ENCODE measurements at regions not wholly inside any gene's neighbourhood (a gene's known extent, or its start where the extent isn't known, plus 50 kb on each side); places are given as distances from the start of the nearest gene placed in this dataset.

- TF ChIP-seq CTCF (IDR thresholded peaks at IDR 0.05; ENCODE audit: control extremely low read depth, extremely low read depth, low read depth, missing control alignments): no peak
- DNase-seq (ENCODE audit: extremely low spot score): no peak
- ChIA-PET POLR2A (no interaction called here), CTCF (no interaction called here)
These were observed 150.2 kb downstream of the CDC14C start for GRCh38 chr7:49074538-49074937.

- DNase-seq (ENCODE audit: extremely low spot score): no peak
- CTCF ChIA-PET: interaction anchor here (1.7 kb wide), 1 partner anchor 9 kb away, joined by 4 read pairs; no protein-coding TSS in a partner anchor
- no peak for TF ChIP-seq CTCF (IDR thresholded peaks at IDR 0.05; ENCODE audit: control extremely low read depth, extremely low read depth, low read depth, missing control alignments)
- POLR2A ChIA-PET: no interaction called here
These were observed 156.6 kb downstream of the CDC14C start for GRCh38 chr7:49080896-49081475.

GRCh38 chr7:49088017-49088416, 163.7 kb downstream of the CDC14C start:
- no peak for TF ChIP-seq CTCF (IDR thresholded peaks at IDR 0.05; ENCODE audit: control extremely low read depth, extremely low read depth, low read depth, missing control alignments)
- POLR2A ChIA-PET: no interaction called here
- no peak for DNase-seq (ENCODE audit: extremely low spot score)
- CTCF ChIA-PET: interaction anchor here (1.6 kb wide), 1 partner anchor 12 kb away, joined by 3 read pairs; no protein-coding TSS in a partner anchor

- CTCF ChIA-PET: no interaction called here
- no peak for DNase-seq (ENCODE audit: extremely low spot score)
- POLR2A ChIA-PET: no interaction called here
- TF ChIP-seq CTCF (IDR thresholded peaks at IDR 0.05; ENCODE audit: control extremely low read depth, extremely low read depth, low read depth, missing control alignments): no peak
These were observed 165.4 kb downstream of the CDC14C start for GRCh38 chr7:49089717-49090116.

- POLR2A ChIA-PET: no interaction called here
- no peak for TF ChIP-seq CTCF (IDR thresholded peaks at IDR 0.05; ENCODE audit: control extremely low read depth, extremely low read depth, low read depth, missing control alignments)
- DNase-seq (ENCODE audit: extremely low spot score): no peak
- CTCF ChIA-PET: no interaction called here
These were observed 166.7 kb downstream of the CDC14C start for GRCh38 chr7:49091089-49091488.

GRCh38 chr7:49091519-49091918, 167.2 kb downstream of the CDC14C start:
- CTCF ChIA-PET: no interaction called here
- POLR2A ChIA-PET: no interaction called here

More at GRCh38 chr7:49091519-49091918, 167.2 kb downstream of the CDC14C start:
- no peak for TF ChIP-seq CTCF (IDR thresholded peaks at IDR 0.05; ENCODE audit: control extremely low read depth, extremely low read depth, low read depth, missing control alignments)
- DNase-seq (ENCODE audit: extremely low spot score): no peak
